ENCODE measurements at regions not wholly inside any gene's neighbourhood (a gene's known extent, or its start where the extent isn't known, plus 50 kb on each side); places are given as distances from the start of the nearest gene placed in this dataset.

DNA sequence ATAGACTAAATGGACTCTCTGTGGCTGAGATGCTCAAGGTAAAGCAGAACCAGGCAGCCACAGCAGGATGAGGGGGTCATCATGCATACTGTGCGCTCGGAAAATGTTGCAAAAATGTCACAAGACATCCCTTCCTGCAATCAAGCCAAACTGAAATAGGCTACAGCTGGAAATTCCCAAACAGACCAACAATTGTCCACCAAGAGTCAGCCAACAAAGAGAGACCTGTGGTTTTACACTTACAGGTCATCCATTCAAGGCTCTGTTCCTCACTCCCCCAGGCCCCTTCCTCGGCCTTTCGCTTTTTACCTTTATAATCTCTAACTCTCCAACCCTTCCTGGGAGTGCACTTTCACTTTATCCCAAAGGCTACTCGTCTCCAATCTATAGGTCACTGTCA lies 1066.9 kb downstream of the TSN start:
- no peaks in the 10 kb centered on the region for H3K79me2 ChIP-seq (ENCODE audit: low read depth)
- no peaks in the 10 kb centered on the region for H4K20me1 ChIP-seq (ENCODE audit: low read depth)
- Mint-ChIP-seq H3K9me3 (no peaks in the 10 kb centered on the region), H3K4me1 (peaks cover 11% of the 10 kb centered on the region), H3K36me3 (no peaks in the 10 kb centered on the region), H3K4me3 (no peak overlapping the region), H3K27me3 (ENCODE audit: insufficient read depth, low read depth) (no peaks in the 10 kb centered on the region), H3K27ac (no peak overlapping the region)
- H3K9me3 ChIP-seq (ENCODE audit: low read depth): no peaks in the 10 kb centered on the region
- no peaks in the 10 kb centered on the region for H3K4me1 ChIP-seq
- H3K27me3 ChIP-seq: no peaks in the 10 kb centered on the region
- DNase-seq (ENCODE audit: low spot score): no peak
- no peak overlapping the region for H3K9ac ChIP-seq
- H2AFZ ChIP-seq (replicated peaks): no peak overlapping the region
- no peak overlapping the region for H3K4me3 ChIP-seq
- no peaks in the 10 kb centered on the region for H3F3A ChIP-seq (ENCODE audit: low read depth)
- no peak for TF ChIP-seq EZH2phosphoT487 (IDR thresholded peaks at IDR 0.05)
- TF ChIP-seq, protein P1, sequence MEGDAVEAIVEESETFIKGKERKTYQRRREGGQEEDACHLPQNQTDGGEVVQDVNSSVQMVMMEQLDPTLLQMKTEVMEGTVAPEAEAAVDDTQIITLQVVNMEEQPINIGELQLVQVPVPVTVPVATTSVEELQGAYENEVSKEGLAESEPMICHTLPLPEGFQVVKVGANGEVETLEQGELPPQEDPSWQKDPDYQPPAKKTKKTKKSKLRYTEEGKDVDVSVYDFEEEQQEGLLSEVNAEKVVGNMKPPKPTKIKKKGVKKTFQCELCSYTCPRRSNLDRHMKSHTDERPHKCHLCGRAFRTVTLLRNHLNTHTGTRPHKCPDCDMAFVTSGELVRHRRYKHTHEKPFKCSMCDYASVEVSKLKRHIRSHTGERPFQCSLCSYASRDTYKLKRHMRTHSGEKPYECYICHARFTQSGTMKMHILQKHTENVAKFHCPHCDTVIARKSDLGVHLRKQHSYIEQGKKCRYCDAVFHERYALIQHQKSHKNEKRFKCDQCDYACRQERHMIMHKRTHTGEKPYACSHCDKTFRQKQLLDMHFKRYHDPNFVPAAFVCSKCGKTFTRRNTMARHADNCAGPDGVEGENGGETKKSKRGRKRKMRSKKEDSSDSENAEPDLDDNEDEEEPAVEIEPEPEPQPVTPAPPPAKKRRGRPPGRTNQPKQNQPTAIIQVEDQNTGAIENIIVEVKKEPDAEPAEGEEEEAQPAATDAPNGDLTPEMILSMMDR (IDR thresholded peaks at IDR 0.05): no peak
- TF ChIP-seq EZH2 (IDR thresholded peaks at IDR 0.05): no peak
- H3K36me3 ChIP-seq: no peaks in the 10 kb centered on the region
- no peak overlapping the region for H3K4me2 ChIP-seq
- H3K27ac ChIP-seq: no peak overlapping the region

DNA sequence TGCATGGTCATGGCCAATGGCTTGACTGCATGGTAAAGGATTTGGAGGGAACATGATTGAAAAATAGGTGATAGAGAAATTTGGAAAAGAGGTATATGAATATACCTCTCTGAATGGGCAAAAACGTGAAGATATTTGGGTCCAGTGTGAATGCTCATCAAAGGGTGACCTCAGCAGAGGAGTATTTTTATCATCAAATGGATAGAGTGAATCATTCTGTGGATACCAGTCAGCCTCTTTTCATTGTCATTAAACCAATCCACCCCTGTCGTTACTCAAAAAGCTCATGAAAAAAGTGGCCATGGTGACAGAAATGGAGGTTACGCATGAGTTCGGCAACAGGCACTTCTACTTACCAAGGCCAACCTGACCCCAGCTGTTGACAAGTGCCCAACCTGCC lies 1074.7 kb downstream of the TSN start:
- Histone ChIP-seq H2AFZ (replicated peaks) (no peak overlapping the region), H3K9me3 (ENCODE audit: low read depth) (no peaks in the 10 kb centered on the region), H4K20me1 (ENCODE audit: low read depth) (no peaks in the 10 kb centered on the region), H3K4me1 (no peaks in the 10 kb centered on the region), H3F3A (ENCODE audit: low read depth) (no peaks in the 10 kb centered on the region), H3K27me3 (no peaks in the 10 kb centered on the region), H3K4me3 (no peak overlapping the region), H3K9ac (no peak overlapping the region), H3K36me3 (no peaks in the 10 kb centered on the region), H3K4me2 (no peak overlapping the region), H3K27ac (no peak overlapping the region), H3K79me2 (ENCODE audit: low read depth) (no peaks in the 10 kb centered on the region)
- TF ChIP-seq, protein P1 (IDR thresholded peaks at IDR 0.05): no peak
- TF ChIP-seq EZH2phosphoT487 (IDR thresholded peaks at IDR 0.05) (no peak), EZH2 (IDR thresholded peaks at IDR 0.05) (no peak)
- H3K36me3 Mint-ChIP-seq: no peaks in the 10 kb centered on the region
- H3K4me1 Mint-ChIP-seq: peaks cover 2% of the 10 kb centered on the region
- no peaks in the 10 kb centered on the region for H3K27me3 Mint-ChIP-seq (ENCODE audit: insufficient read depth, low read depth)
- DNase-seq (ENCODE audit: low spot score): no peak
- no peak overlapping the region for H3K4me3 Mint-ChIP-seq
- no peak overlapping the region for H3K27ac Mint-ChIP-seq
- no peaks in the 10 kb centered on the region for H3K9me3 Mint-ChIP-seq

DNA sequence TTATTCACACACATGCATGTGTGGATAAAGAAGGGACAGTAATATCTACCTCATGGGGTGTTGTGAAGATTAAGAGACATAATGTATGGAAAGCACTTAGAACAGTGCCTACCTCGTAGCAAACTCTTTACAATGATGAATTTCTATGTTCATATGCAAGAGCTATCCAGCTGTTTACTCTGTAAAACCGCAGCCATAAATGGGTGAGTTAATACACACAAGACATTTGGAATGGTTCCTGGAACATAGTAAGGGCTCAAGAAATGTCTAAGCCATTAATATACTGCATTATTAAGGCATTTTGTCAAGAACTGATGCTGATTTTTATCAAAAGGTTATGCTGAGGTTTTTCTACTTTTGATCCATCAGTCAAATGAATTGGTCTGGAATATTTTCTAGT lies 1076.2 kb downstream of the TSN start:
- Histone ChIP-seq H4K20me1 (ENCODE audit: low read depth) (no peaks in the 10 kb centered on the region), H3K4me3 (no peak overlapping the region), H3K9ac (no peak overlapping the region), H3K79me2 (ENCODE audit: low read depth) (no peaks in the 10 kb centered on the region), H3K4me1 (no peaks in the 10 kb centered on the region), H3K27ac (no peak overlapping the region), H3K9me3 (ENCODE audit: low read depth) (no peaks in the 10 kb centered on the region), H3F3A (ENCODE audit: low read depth) (no peaks in the 10 kb centered on the region), H3K36me3 (no peaks in the 10 kb centered on the region), H2AFZ (replicated peaks) (no peak overlapping the region), H3K27me3 (no peaks in the 10 kb centered on the region), H3K4me2 (no peak overlapping the region)
- H3K4me3 Mint-ChIP-seq: no peak overlapping the region
- H3K36me3 Mint-ChIP-seq: no peaks in the 10 kb centered on the region
- no peak overlapping the region for H3K27ac Mint-ChIP-seq
- TF ChIP-seq EZH2 (IDR thresholded peaks at IDR 0.05) (no peak), EZH2phosphoT487 (IDR thresholded peaks at IDR 0.05) (no peak)
- TF ChIP-seq, protein P1 (IDR thresholded peaks at IDR 0.05): no peak
- H3K9me3 Mint-ChIP-seq: no peaks in the 10 kb centered on the region
- no peaks in the 10 kb centered on the region for H3K4me1 Mint-ChIP-seq
- no peak for DNase-seq (ENCODE audit: low spot score)
- no peaks in the 10 kb centered on the region for H3K27me3 Mint-ChIP-seq (ENCODE audit: insufficient read depth, low read depth)

DNA sequence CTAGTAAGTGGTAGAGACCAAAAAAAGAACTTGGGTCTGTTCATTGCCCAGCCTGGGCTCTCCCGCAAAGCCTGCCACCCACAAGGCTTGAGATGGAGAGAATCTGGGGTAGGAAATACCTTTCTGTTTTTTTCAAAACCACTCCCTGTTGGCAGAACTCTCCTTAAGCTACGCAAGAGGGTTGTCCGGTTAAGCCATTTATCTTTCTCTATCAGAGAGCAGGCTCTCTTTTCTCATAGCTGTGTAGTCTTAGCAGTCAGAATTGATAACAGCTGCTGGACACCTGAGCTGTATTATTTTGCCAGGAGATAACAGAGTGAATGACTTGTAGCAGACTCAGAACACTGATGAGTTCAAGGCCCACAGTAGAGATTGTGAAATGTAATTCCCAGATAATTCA lies 1088.1 kb downstream of the TSN start:
- no peaks in the 10 kb centered on the region for H3F3A ChIP-seq (ENCODE audit: low read depth)

More for the DNA sequence above, 1088.1 kb downstream of the TSN start:
- Histone ChIP-seq H3K9ac (no peak overlapping the region), H3K27me3 (no peaks in the 10 kb centered on the region), H3K4me2 (no peak overlapping the region), H4K20me1 (ENCODE audit: low read depth) (no peaks in the 10 kb centered on the region), H3K4me3 (no peak overlapping the region), H2AFZ (replicated peaks) (no peak overlapping the region), H3K79me2 (ENCODE audit: low read depth) (no peaks in the 10 kb centered on the region), H3K27ac (no peak overlapping the region), H3K36me3 (no peaks in the 10 kb centered on the region), H3K9me3 (ENCODE audit: low read depth) (no peaks in the 10 kb centered on the region), H3K4me1 (no peaks in the 10 kb centered on the region)
- Mint-ChIP-seq H3K4me1 (no peaks in the 10 kb centered on the region), H3K36me3 (no peaks in the 10 kb centered on the region), H3K9me3 (no peaks in the 10 kb centered on the region), H3K4me3 (no peak overlapping the region), H3K27me3 (ENCODE audit: insufficient read depth, low read depth) (no peaks in the 10 kb centered on the region), H3K27ac (no peak overlapping the region)
- no peak for DNase-seq (ENCODE audit: low spot score)
- TF ChIP-seq, protein P1 (IDR thresholded peaks at IDR 0.05): no peak
- no peak for TF ChIP-seq EZH2phosphoT487 (IDR thresholded peaks at IDR 0.05)
- no peak for TF ChIP-seq EZH2 (IDR thresholded peaks at IDR 0.05)

Measured in neural progenitor cell (in vitro differentiated cells).